H1 (cell line): ENCODE measurements at regions not wholly inside any gene's neighbourhood (a gene's known extent, or its start where the extent isn't known, plus 50 kb on each side); places are given as distances from the start of the nearest gene placed in this dataset.

Source experiments
- CTCF ChIA-PET: fragments of 300-600 bp; sonication (Branson Sonifier 250); formaldehyde crosslinking; loops from one replicate; lab custom pipeline; 2021; ENCODE audit not compliant: partially characterized antibody; lab: Charles Lee
- POLR2A ChIA-PET: fragments of 300-600 bp; sonication (Branson Sonifier 250); formaldehyde crosslinking; loops from one replicate; lab custom pipeline; 2021; ENCODE audit warnings: inconsistent platforms; ENCODE audit not compliant: partially characterized antibody; lab: Charles Lee
- DNase-seq, 2 experiments: peaks; one replicate each; pipeline versions ENCODE4 v3.0.0 to v3.0.0-alpha.2; 2010 to 2022; ENCODE audit warnings: low spot score in 2 of 2, low read depth in 1 of 2, mixed read lengths in 1 of 2
- FAIRE-seq: peaks from 2 replicates; lab custom pipeline; 2011; peaks lifted over from hg19 to GRCh38; lab: Jason Lieb, UNC
- H2AFZ ChIP-seq: 2 replicates; pipeline ENCODE4 v1.8.1; 2012; ENCODE audit warnings: low read length, inconsistent platforms
- H2AK5ac ChIP-seq: 2 replicates; pipeline ENCODE4 v1.6.1; 2013; ENCODE audit warnings: low read depth, low read length
- H2BK120ac ChIP-seq: replicated peaks from 2 replicates; pipeline ENCODE3; 2013; ENCODE audit warnings: low read depth, low read length, inconsistent platforms
- H2BK12ac ChIP-seq: 2 replicates; pipeline ENCODE4 v1.6.1; 2013; ENCODE audit warnings: low read depth, low read length
- H2BK15ac ChIP-seq: 2 replicates; pipeline ENCODE4 v1.6.1; 2013; ENCODE audit warnings: low read length
- H2BK20ac ChIP-seq: 2 replicates; pipeline ENCODE4 v1.6.1; 2013; ENCODE audit warnings: low read length
- H2BK5ac ChIP-seq: 2 replicates; pipeline ENCODE4 v1.6.1; 2013; ENCODE audit warnings: low read depth, low read length
- H3K14ac ChIP-seq: 2 replicates; pipeline ENCODE4 v1.6.1; 2013; ENCODE audit warnings: inconsistent platforms; ENCODE audit not compliant: insufficient read length
- H3K18ac ChIP-seq: 2 replicates; pipeline ENCODE4 v1.6.1; 2013; ENCODE audit warnings: low read length; ENCODE audit errors: extremely low read depth
- H3K23ac ChIP-seq: 2 replicates; pipeline ENCODE4 v1.6.1; 2013; ENCODE audit warnings: inconsistent platforms; ENCODE audit not compliant: insufficient read length
- H3K23me2 ChIP-seq: 2 replicates; pipeline ENCODE4 v1.6.1; 2013; ENCODE audit warnings: low read depth, low read length
- H3K27ac ChIP-seq: 2 replicates; pipeline ENCODE4 v1.6.1; 2011; ENCODE audit warnings: low read depth, low read length, inconsistent platforms
- H3K27me3 ChIP-seq, 4 experiments: replicated peaks in 1 of 4; 1 replicate in 1 of 4; 2 replicates in 3 of 4; pipeline versions ENCODE4 v1.6.1 to v1.8.1; 2011 to 2013; ENCODE audit warnings: low read length in 3 of 4, mild to moderate bottlenecking in 3 of 4, inconsistent platforms in 2 of 4, mixed read lengths in 2 of 4, moderate library complexity in 1 of 4; ENCODE audit not compliant: control insufficient read depth in 3 of 4, insufficient read depth in 3 of 4; ENCODE audit errors: extremely low read depth in 1 of 4
- H3K36me3 ChIP-seq, 4 experiments: 2 replicates each; pipeline versions ENCODE4 v1.6.1 to v1.8.1; 2011 to 2013; ENCODE audit warnings: mild to moderate bottlenecking in 4 of 4, low read length in 3 of 4, moderate library complexity in 2 of 4, control low read depth in 1 of 4, inconsistent platforms in 1 of 4; ENCODE audit not compliant: insufficient read depth in 4 of 4, control insufficient read depth in 2 of 4
- H3K4ac ChIP-seq: replicated peaks from 2 replicates; pipeline ENCODE3; 2013; ENCODE audit warnings: low read length, low read depth, mixed read lengths, inconsistent platforms; ENCODE audit not compliant: insufficient read length
- H3K4me1 ChIP-seq, 4 experiments: replicated peaks in 1 of 4; 1 replicate in 1 of 4; 2 replicates in 3 of 4; pipeline versions ENCODE4 v1.6.1 to v1.8.1; 2011 to 2013; ENCODE audit warnings: low read length in 3 of 4, inconsistent platforms in 2 of 4, mixed read lengths in 1 of 4; ENCODE audit not compliant: insufficient read depth in 4 of 4, control insufficient read depth in 3 of 4
- H3K4me2 ChIP-seq, 2 experiments: 2 replicates each; pipeline versions ENCODE4 v1.6.1 to v1.8.1; 2011 to 2013; ENCODE audit warnings: low read depth in 2 of 2, low read length in 2 of 2, control low read depth in 1 of 2, inconsistent platforms in 1 of 2, mild to moderate bottlenecking in 1 of 2; ENCODE audit not compliant: insufficient read depth in 1 of 2
- H3K4me3 ChIP-seq, 4 experiments: fragments of 200-600, 300-600 bp in 1 of 4; sonication (generic), shearing (Covaris generic), sonication (Bioruptor Twin) in 1 of 4; 2 replicates each; pipeline versions ENCODE4 v1.5.1 to v1.8.1; 2011 to 2016; ENCODE audit warnings: low read length in 4 of 4, low read depth in 3 of 4, control low read depth in 2 of 4, inconsistent platforms in 2 of 4, mild to moderate bottlenecking in 2 of 4, mixed read lengths in 1 of 4, moderate library complexity in 1 of 4; ENCODE audit not compliant: insufficient read depth in 2 of 4; ENCODE audit errors: extremely low read depth in 1 of 4
- H3K56ac ChIP-seq: replicated peaks from 2 replicates; pipeline ENCODE3; 2013; ENCODE audit warnings: low read depth, mild to moderate bottlenecking, mixed read lengths, low read length, inconsistent platforms; ENCODE audit not compliant: insufficient read length
- H3K79me1 ChIP-seq: 2 replicates; pipeline ENCODE4 v1.6.1; 2013; ENCODE audit warnings: low read depth, low read length, control low read depth
- H3K79me2 ChIP-seq, 2 experiments: 2 replicates each; pipeline versions ENCODE4 v1.6.1 to v1.8.1; 2012 to 2013; ENCODE audit warnings: low read length in 2 of 2, mild to moderate bottlenecking in 2 of 2, inconsistent platforms in 1 of 2; ENCODE audit not compliant: insufficient read depth in 2 of 2, control insufficient read depth in 1 of 2
- H3K9ac ChIP-seq, 4 experiments: replicated peaks in 1 of 4; 1 replicate in 1 of 4; 2 replicates in 3 of 4; pipeline versions ENCODE4 v1.6.1 to v1.8.1; 2011 to 2013; ENCODE audit warnings: low read depth in 3 of 4, low read length in 3 of 4, control low read depth in 2 of 4, mild to moderate bottlenecking in 2 of 4, moderate library complexity in 2 of 4, inconsistent platforms in 1 of 4; ENCODE audit errors: extremely low read depth in 1 of 4
- H3K9me3 ChIP-seq, 2 experiments: 2 replicates each; pipeline versions ENCODE4 v1.6.1 to v1.8.1; 2012 to 2013; ENCODE audit warnings: mild to moderate bottlenecking in 2 of 2, moderate library complexity in 2 of 2, control low read depth in 1 of 2, inconsistent platforms in 1 of 2, low read depth in 1 of 2, low read length in 1 of 2, mixed read lengths in 1 of 2; ENCODE audit not compliant: insufficient read depth in 2 of 2
- H4K20me1 ChIP-seq, 2 experiments: replicated peaks in 1 of 2; 2 replicates each; pipeline versions ENCODE3 to v1.8.1; 2011 to 2013; ENCODE audit warnings: inconsistent platforms in 2 of 2, low read length in 2 of 2, mild to moderate bottlenecking in 1 of 2; ENCODE audit not compliant: insufficient read depth in 2 of 2, control insufficient read depth in 1 of 2
- H4K5ac ChIP-seq: 2 replicates; pipeline ENCODE4 v1.6.1; 2013; ENCODE audit warnings: low read length, low read depth, mixed read lengths, inconsistent platforms; ENCODE audit not compliant: insufficient read length
- H4K8ac ChIP-seq: 2 replicates; pipeline ENCODE4 v1.8.0; 2013; ENCODE audit warnings: mild to moderate bottlenecking, moderate library complexity, low read length, inconsistent platforms; ENCODE audit not compliant: insufficient read depth; ENCODE audit errors: extremely low read depth
- H4K91ac ChIP-seq: replicated peaks from 2 replicates; pipeline ENCODE3; 2013; ENCODE audit warnings: low read length, mixed read lengths, inconsistent platforms; ENCODE audit not compliant: insufficient read length
- BRCA1 ChIP-seq: IDR thresholded peaks from 2 replicates; pipeline ENCODE4 v1.6.1; 2012; ENCODE audit warnings: low read depth, low read length, improper control_type of control experiment
- EZH2 ChIP-seq: fragments of 200-600 bp; sonication (generic); IDR thresholded peaks from 2 replicates; pipeline ENCODE4 v1.7.1; 2012; ENCODE audit warnings: low read depth, mild to moderate bottlenecking, moderate library complexity, low read length, inconsistent platforms; ENCODE audit not compliant: severe bottlenecking
- KDM4A ChIP-seq: IDR thresholded peaks from one replicate; pipeline ENCODE4 v1.7.1; 2012; ENCODE audit warnings: low read depth, mild to moderate bottlenecking, moderate library complexity, low read length, inconsistent platforms; ENCODE audit not compliant: severe bottlenecking
- SP1 ChIP-seq: IDR thresholded peaks from 2 replicates; pipeline ENCODE4 v1.6.1; 2011; ENCODE audit warnings: low read depth, low read length
- TCF12 ChIP-seq: IDR thresholded peaks from 2 replicates; pipeline ENCODE4 v1.6.1; 2011; ENCODE audit warnings: low read depth, mild to moderate bottlenecking, low read length
- WGBS, 2 experiments: shearing (Covaris generic) in 1 of 2; methylation state at CpG; one replicate each; pipeline versions ENCODE4 v1.1.6 to v1.1.7; 2013 to 2015; ENCODE audit warnings: low lambda C conversion rate in 2 of 2, mixed read lengths in 2 of 2, inconsistent platforms in 1 of 2, low coverage in 1 of 2, missing lambda C conversion rate in 1 of 2; ENCODE audit not compliant: insufficient replicate concordance in 2 of 2, insufficient coverage in 1 of 2, insufficient read length in 1 of 2; ENCODE audit errors: extremely low coverage in 1 of 2, missing lambda C conversion rate in 1 of 2; 5-methylcytosine and 5-hydroxymethylcytosine counted together
- TF ChIP-seq, protein P1 (sequence below): IDR thresholded peaks from 2 replicates; pipeline ENCODE4 v1.6.1; 2011; ENCODE audit warnings: low read depth, mild to moderate bottlenecking, low read length; ENCODE audit not compliant: insufficient read depth

DNA sequence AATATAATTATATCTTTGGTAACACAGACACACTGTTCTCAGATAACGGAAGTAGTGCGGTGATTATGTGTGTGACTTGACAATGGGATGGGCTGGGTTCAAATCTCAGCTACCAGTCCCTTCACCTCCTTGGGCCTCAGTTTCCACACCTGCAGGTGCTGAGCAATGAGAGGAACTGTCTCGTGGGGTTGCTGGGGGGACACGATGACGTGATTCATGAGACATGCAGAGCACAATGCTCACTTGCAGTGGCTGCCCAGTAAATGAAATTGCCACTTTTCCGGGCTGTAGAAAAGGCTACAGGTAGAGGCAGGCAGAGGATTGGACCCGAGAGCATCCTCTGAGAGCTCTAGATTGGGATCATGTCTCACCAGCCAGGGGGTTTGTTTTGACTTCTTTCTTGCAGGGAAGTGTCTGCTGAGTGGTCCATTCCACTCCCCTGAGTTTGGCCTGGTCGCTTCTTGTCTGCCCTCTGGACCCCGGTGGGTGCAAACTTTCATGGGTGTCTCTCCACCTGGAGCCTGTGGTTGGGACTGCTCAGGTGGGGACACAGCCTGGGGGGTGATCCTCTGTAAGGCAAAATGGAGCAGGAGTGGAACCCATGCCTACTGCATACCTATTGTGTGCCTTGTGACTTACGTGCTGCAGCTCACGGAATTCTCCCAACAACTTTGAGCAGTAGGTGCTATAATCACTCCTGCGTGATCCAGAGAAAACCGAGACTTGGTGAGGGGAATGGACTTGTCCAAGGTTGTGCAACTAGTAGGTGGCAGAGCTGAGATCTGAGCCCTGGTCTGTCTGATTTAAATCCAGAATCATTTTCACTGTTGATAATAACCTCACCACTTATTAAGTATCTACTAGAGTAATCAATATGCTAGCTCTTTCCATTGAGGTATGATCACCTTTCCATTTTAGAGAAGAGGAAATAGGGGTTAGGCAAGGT, 147.2 kb downstream of the CEBPB start:
- DNase-seq (no peak), FAIRE-seq (no peak)
- Histone ChIP-seq H3K4me1 (peaks cover 0 to 5% (median 1%) of the 10 kb centered on the region in 4 experiments; a peak in 3 of 7 replicates), H2AFZ (no peak overlapping the region; the same call in 1 of the 2 replicates), H3K79me2 (no peaks in the 10 kb centered on the region), H2BK15ac (no peak overlapping the region), H2BK12ac (peak overlapping the region; percentile 39; the same call in 1 of the 2 replicates), H3K79me1 (no peaks in the 10 kb centered on the region), H3K4me3 (no peak overlapping the region), H3K4me2 (no peak overlapping the region), H2BK20ac (no peak overlapping the region), H3K27ac (no peak overlapping the region), H3K23me2 (no peaks in the 10 kb centered on the region), H4K20me1 (no peaks in the 10 kb centered on the region), H3K36me3 (no peaks in the 10 kb centered on the region), H4K91ac (no peak overlapping the region), H3K9ac (no peak overlapping the region), H3K23ac (no peak overlapping the region), H3K27me3 (no peaks in the 10 kb centered on the region; a peak in 1 of 7 replicates), H4K8ac (no peak overlapping the region), H2BK5ac (0 out of 2 replicates have a peak overlapping the region, but pooled peaks have one; percentile 7), H3K4ac (no peak overlapping the region), H2BK120ac (no peak overlapping the region), H3K14ac (no peak overlapping the region), H3K18ac (no peak overlapping the region), H3K9me3 (no peaks in the 10 kb centered on the region), H3K56ac (no peak overlapping the region), H2AK5ac (no peak overlapping the region), H4K5ac (no peak overlapping the region)
- CTCF ChIA-PET: interaction anchor here (0.6 to 2.3 kb wide), 12 partner anchors 9 to 138 kb away, joined by 3 to 10 read pairs (median 4); no protein-coding TSS in a partner anchor
- POLR2A ChIA-PET: interaction anchor here (1.1 to 2.5 kb wide), 3 partner anchors 10 to 147 kb away, joined by 3 to 7 read pairs (median 4); partner anchors contain the start of gene CEBPB
- TF ChIP-seq BRCA1: no peak
- no peak for TF ChIP-seq TCF12
- TF ChIP-seq, protein P1, sequence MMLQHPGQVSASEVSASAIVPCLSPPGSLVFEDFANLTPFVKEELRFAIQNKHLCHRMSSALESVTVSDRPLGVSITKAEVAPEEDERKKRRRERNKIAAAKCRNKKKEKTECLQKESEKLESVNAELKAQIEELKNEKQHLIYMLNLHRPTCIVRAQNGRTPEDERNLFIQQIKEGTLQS: no peak
- no peak for TF ChIP-seq EZH2
- TF ChIP-seq SP1: no peak
- no peak for TF ChIP-seq KDM4A
- 87% methylated on average over 13 of the region's 13 CpGs; no CpG with 5 or more reads in 1 of the 2 experiments for WGBS, 2 experiments
